22Rv1 (cell line): ENCODE measurements at regions not wholly inside any gene's neighbourhood (a gene's known extent, or its start where the extent isn't known, plus 50 kb on each side); places are given as distances from the start of the nearest gene placed in this dataset.
"Not testable (repeated sequence)": the region's sequence is repeated elsewhere in the genome, so short reads cannot be mapped to it uniquely, and the experiment has no call there.

Experiments used
- ZFX ChIP-seq: fragments of 450-650 bp; IDR thresholded peaks from 2 replicates; pipeline ENCODE4 v1.6.1; 2017; ENCODE audit warnings: antibody characterized with exemption, borderline replicate concordance
- TF ChIP-seq, protein P1 (sequence below): fragments of 450-650 bp; IDR thresholded peaks from 2 replicates; pipeline ENCODE4 v1.5.1; 2017; ENCODE audit warnings: mild to moderate bottlenecking

DNA sequence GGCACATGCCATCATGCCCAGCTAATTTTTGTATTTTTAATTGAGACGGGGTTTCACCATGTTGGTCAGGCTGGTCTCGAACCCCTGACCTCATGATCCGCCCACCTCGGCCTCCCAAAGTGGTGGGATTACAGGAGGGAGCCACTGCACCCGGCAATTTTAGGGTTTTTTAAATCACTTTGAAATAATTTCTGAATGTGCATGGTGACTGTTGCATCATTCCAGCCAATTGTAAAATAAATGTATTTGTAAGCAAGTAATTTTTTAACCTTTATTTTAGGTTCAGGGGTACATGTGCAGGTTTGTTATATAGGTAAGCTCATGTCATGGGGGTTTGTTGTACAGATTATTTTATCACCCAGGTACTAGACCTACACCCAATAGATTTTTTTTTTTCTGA, 56.0 kb upstream of the LMO2 start:
- TF ChIP-seq, protein P1, sequence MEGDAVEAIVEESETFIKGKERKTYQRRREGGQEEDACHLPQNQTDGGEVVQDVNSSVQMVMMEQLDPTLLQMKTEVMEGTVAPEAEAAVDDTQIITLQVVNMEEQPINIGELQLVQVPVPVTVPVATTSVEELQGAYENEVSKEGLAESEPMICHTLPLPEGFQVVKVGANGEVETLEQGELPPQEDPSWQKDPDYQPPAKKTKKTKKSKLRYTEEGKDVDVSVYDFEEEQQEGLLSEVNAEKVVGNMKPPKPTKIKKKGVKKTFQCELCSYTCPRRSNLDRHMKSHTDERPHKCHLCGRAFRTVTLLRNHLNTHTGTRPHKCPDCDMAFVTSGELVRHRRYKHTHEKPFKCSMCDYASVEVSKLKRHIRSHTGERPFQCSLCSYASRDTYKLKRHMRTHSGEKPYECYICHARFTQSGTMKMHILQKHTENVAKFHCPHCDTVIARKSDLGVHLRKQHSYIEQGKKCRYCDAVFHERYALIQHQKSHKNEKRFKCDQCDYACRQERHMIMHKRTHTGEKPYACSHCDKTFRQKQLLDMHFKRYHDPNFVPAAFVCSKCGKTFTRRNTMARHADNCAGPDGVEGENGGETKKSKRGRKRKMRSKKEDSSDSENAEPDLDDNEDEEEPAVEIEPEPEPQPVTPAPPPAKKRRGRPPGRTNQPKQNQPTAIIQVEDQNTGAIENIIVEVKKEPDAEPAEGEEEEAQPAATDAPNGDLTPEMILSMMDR, result not testable (repeated sequence)
- TF ChIP-seq ZFX, result not testable (repeated sequence)
